Hematopoietic multipotent progenitor cell treated with erythropoietin and hydrocortisone succinate and interleukin-3 and kit ligand, for 6 days (in vitro differentiated cells): ENCODE measurements at regions not wholly inside any gene's neighbourhood (a gene's known extent, or its start where the extent isn't known, plus 50 kb on each side); places are given as distances from the start of the nearest gene placed in this dataset.
"Not testable (repeated sequence)": the region's sequence is repeated elsewhere in the genome, so short reads cannot be mapped to it uniquely, and the experiment has no call there.

Source experiments
- DNase-seq: peaks from one replicate; pipeline ENCODE4 v3.0.0-alpha.2; 2015

GRCh38 chr5:14054111-14054854 is 88.9 kb upstream of the TRIO start:
- no peak for DNase-seq

DNA sequence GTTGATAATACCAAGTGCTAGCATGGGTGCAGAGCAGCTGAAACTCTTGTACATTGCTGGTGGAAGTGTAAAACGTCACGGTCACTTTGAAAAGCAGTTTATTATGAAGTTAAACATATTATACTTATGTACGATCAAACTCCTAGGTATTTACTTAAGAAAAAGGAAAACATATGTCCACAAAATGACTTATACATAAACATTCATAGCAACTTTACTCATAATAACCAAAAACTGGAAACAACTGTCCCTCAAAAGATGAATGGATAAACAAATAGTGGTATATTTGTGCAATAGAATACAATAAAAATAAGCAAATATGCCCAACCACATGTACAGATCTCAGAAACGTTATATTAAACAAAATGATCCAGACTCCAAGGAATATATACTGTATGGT is 92.3 kb upstream of the TRIO start:
- DNase-seq, result no peak

DNA sequence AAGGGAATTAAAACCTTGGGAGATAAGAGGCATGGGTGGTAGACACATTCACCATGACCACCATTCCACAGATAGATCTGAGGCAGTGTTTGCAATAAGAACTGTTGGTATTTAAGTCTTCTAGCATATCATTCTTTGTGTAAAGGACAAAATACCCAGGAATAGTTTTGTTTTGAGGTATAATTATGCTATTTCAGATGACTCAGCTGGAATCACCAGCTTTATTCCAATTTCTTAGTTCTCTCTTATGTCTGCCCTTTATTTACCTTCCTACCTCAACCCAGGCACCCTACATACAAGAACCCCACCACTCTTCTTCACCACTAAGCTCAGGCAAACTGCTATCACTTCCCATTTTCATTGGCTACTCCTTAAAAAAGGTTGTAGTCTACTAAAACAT is 94.7 kb upstream of the TRIO start:
- no peak for DNase-seq

- no peak for DNase-seq
Observed at GRCh38 chr5:14041528-14042192, 97.2 kb upstream of the DNAH5 start.

DNA sequence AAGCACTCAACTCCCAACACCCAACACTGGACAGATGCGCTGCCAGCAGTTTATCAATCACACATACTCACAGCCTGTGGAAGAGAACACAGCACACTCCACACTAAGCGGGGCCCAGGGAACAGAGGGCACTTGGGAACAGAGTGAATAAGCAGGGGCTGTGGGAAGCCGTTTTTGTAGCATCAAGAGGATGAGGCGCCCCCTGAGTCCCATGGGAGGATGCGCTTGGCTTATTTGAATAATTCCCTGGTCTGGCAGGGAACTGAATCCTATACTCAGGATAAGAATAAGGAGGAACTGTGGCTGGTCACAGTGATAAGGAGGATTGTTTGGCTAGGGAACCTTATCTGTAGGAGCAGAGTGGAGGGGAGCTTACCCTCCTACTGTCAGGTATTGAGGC is 96.1 kb upstream of the DNAH5 start:
- no peak for DNase-seq

DNA sequence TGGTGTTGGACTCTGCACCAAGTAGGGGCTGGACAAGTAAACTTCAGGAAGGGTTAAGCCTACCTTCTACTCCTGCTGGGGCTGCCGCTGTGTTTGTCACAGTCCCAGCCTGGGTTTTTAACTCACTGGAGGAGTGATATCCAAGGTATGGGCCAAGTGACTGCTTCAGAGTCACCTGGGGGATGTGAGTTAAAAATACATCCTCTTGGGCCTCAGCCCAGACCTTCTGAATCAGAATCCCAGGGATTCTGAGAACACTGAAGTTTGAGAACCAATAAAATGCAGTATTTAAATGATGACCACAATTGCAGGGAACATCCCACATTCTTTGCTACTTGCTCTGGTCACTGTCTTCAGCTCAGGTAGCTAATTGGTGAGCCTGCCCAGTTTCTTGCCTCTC is 95.1 kb upstream of the DNAH5 start:
- DNase-seq, result no peak

- DNase-seq, result no peak
Observed at GRCh38 chr5:14039063-14039462, 94.6 kb upstream of the DNAH5 start.

DNA sequence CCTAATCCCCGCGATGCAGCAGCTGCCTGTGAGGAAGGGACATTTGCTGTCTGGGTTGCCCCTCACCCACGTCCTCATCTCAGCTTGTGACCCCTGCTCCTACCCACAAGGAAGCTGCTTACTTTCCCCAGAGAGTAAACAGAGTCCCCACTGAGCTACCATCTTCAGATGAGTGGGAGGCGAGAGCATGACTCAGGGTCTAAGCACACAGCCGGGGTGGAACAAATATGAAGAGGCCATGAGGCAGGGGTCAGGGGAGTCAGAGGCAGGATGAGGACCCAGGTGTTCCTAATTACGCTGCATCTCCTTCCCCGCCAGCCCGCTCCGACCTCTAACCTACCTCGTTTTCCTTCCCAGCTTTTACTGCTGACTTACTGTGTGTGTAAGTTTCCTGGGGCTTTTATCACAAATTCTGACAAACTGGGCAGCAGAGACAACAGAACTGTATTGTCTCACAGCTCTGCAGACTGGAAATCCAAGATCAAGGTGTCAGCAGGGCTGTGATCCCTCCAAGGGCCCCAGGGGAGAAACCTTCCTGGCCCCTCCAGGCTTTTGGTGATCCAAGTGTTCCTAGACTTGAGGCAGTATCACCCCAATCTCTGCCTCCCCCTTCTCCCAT is 94.0 kb upstream of the DNAH5 start:
- DNase-seq, result no peak

- DNase-seq, result no peak
Observed at GRCh38 chr5:14036947-14037346, 92.5 kb upstream of the DNAH5 start.

DNA sequence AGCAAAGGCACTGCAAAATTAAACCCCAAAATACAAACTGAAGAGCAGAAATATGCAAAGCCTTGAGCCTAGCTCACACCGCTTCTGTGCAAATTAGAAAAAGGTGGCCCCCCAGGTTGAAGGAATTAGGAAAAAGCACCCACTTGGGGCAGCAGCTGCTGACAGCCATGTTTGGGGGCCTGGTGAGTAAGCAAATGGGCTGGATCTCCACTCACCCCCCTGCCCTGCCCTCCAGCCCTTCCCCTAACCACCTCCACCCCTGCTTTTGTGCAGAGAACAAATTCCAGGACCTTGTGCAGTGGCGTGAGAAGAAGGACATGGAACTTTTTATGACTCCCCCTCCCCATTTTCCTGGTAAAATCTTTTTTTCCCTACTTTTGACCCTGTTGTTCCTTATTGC is 92.0 kb upstream of the DNAH5 start:
- no peak for DNase-seq

- DNase-seq, result peak; percentile 37
Observed at GRCh38 chr5:14035859-14036503, 91.5 kb upstream of the DNAH5 start.

- DNase-seq, result no peak
Observed at GRCh38 chr5:14034963-14035362, 90.5 kb upstream of the DNAH5 start.

DNA sequence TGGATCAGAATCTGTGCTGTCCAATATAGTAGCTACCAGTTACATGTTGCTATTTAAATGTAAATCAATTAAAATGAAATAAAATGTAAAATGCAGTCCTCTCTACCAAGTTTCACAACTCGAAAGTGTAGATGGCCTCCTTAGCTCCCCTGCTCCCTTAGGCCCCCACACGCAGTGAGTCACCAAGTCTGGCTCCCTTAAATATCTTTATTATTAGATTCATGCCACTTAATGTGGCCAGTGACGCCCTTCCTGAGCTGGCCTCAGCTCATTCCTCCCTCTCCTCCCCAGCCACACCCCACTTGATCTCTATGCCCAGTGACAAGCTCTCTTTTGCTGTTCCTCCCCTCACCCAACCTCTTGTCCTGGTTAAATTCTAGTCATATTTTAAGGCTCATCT is 88.4 kb upstream of the DNAH5 start:
- peak; percentile 9 for DNase-seq

- DNase-seq, result no peak
Observed at GRCh38 chr5:14028938-14029584, 84.6 kb upstream of the DNAH5 start.

- DNase-seq, result no peak
Observed at GRCh38 chr5:14028188-14028587, 83.7 kb upstream of the DNAH5 start.

DNA sequence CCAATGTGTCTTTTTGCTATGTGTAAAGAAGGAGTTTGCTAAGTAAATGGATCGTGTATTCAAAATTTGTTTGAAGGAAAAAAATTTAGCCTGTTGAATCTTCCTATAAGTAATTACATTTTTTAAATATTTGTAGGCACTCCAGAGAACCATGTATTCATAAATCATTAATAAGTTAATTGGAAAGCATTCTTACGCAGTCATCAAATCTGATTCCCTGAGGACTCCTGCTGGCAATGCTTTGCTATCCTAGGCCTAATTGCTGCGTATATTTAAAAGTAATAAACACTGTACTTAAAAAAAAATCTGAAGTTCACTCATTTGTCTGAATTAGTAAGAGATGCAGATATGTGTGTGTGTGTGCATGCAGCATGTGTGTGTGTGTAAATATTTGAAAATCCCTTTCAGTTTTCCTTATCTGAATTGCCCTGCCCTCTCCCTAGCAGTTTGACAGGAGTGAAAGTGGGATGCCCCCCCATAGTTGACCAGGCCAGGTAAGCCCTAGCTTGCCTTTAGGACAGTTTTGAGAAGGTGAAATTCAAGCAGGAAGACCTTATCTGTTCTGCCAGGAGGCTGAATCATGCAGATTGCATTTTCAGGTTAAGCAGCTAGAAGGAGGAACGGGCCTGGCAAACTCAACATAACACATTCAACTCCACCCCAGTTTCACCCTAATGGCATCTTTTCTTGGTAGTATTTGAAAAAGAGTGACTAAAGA is 81.2 kb upstream of the DNAH5 start:
- no peak for DNase-seq

DNA sequence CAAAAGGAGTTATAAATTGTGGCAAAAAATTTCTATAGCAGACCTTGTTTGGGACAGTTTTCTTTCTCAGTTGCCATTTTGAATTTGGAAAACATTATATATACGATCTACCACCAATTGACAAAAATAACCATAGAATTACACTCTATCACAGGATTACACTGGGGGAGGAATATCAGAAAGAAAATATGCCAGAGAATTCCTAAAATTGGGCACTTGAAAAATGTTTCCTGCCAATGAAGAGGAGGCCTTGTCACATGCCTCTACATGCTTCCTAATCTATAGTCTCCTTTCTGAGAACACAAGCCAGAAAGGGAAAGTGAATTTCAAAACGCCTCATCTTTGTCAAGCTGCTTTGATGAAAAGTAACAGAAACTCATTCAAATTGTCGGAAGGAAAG is 78.5 kb upstream of the DNAH5 start:
- no peak for DNase-seq

DNA sequence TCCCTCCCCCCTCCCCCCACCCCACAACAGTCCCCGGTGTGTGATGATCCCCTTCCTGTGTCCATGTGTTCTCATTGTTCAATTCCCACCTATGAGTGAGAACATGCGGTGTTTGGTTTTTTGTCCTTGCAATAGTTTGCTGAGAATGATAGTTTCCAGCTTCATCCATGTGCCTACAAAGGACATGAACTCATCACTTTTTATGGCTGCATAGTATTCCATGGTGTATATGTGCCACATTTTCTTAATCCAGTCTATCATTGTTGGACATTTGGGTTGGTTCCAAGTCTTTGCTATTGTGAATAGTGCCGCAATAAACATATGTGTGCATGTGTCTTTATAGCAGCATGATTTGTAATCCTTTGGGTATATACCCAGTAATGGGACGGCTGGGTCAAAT is 76.5 kb upstream of the DNAH5 start:
- DNase-seq, result not testable (repeated sequence)

DNA sequence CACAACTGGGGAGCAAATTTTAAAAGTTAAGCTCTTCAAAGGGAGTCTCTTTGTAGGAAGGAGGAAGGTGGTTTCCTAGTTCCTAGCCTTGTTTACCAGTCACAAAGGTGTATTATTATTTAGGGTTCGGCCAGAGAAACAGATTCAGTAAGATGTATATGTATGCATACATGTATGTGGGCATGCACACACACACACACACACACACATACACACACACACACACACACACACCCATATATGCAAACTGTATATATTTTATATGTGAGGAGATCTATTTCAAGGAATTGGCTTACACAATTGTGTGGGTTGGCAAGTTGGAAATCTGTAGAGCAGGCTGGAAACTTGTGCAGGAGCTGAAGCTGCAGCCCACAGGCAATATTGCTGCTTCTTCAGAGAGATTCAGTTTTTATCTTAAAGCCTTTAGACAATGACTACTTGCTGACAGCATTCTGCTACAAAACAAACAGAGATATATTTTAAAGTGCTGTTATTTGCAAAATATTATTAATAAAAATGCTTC is 75.3 kb upstream of the DNAH5 start:
- no peak for DNase-seq

DNA sequence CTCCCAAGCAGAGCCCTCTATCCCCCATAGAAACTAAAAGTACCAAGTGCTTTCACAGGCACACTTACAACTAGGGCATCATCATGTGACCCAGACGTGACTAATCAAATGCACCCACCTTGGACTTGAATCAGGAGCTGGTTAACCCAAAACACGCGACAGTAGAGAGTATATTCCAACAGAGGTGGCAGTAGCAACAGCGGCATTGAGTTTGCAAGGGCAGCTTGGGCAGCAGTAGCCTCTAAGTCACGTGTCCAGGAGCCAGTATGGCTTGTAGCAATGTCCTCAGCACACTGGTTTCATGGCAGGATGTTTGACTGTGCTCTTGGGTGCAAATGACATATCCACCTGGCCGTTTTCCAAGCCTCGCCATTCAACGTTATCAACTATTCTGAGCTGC is 73.4 kb upstream of the DNAH5 start:
- DNase-seq, result no peak

DNA sequence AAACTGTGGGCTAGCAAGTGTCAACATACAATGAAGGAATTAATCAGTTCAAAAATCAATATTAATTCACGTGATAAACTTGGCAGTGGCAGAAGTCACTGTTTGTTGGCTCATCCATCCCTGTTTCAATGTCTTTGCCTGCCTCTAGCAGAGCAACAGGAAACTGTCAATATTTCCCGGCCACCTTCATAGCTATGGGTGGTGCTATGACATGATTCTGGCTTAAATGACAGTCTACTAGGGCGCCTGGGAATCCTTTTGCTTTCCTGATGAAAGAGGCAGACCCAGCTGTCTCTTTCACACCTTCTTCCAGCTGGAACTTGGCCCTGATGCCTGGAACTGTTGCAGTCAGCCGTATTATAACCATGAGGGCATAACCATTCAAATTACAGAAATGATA is 72.1 kb upstream of the DNAH5 start:
- DNase-seq, result no peak
